A673 (cell line): ENCODE measurements at regions not wholly inside any gene's neighbourhood (a gene's known extent, or its start where the extent isn't known, plus 50 kb on each side); places are given as distances from the start of the nearest gene placed in this dataset.
"Not testable (repeated sequence)": the region's sequence is repeated elsewhere in the genome, so short reads cannot be mapped to it uniquely, and the experiment has no call there.

Experiments
- BruUV-seq: library from RNA; stranded (reverse); fragments of 400-500 nt; replicated peaks from 2 replicates; lab custom pipeline; 2021; lab: Mats Ljungman, UMichigan
- CTCF ChIA-PET: fragments of 300-600 bp; sonication (Branson Sonifier 250); formaldehyde crosslinking; loops from one replicate; lab custom pipeline; 2022; ENCODE audit warnings: antibody characterized with exemption; lab: Charles Lee
- POLR2A ChIA-PET: fragments of 300-600 bp; sonication (Branson Sonifier 250); formaldehyde crosslinking; loops from one replicate; lab custom pipeline; 2022; ENCODE audit warnings: antibody characterized with exemption; ENCODE audit not compliant: low non-redundant PET; lab: Charles Lee
- DNase-seq: peaks from one replicate; pipeline ENCODE4 v3.0.0-alpha.2; 2015; ENCODE audit warnings: low spot score
- H3K27ac ChIP-seq: fragments of 200-600 bp; sonication (generic); 2 replicates; pipeline ENCODE4 v1.5.1; 2016; ENCODE audit warnings: mixed run types, low read depth, mild to moderate bottlenecking, mixed read lengths, antibody characterized with exemption, low read length; ENCODE audit not compliant: poor library complexity, severe bottlenecking
- H3K27me3 ChIP-seq: fragments of 200-600 bp; sonication (generic); replicated peaks from 2 replicates; pipeline ENCODE4 v1.6.1; 2017; ENCODE audit warnings: mixed run types, low read depth, mild to moderate bottlenecking, mixed read lengths, antibody characterized with exemption, low read length; ENCODE audit not compliant: insufficient read depth, poor library complexity
- H3K36me3 ChIP-seq: fragments of 200-600 bp; sonication (generic); 2 replicates; pipeline ENCODE4 v1.6.1; 2016; ENCODE audit warnings: mixed run types, mild to moderate bottlenecking, mixed read lengths, antibody characterized with exemption, low read length; ENCODE audit not compliant: insufficient read depth, poor library complexity, severe bottlenecking
- H3K4me1 ChIP-seq: fragments of 200-600 bp; sonication (generic); 2 replicates; pipeline ENCODE4 v1.6.1; 2017; ENCODE audit warnings: mixed run types, mild to moderate bottlenecking, mixed read lengths, antibody characterized with exemption, low read length; ENCODE audit not compliant: insufficient read depth, poor library complexity, severe bottlenecking
- H3K4me3 ChIP-seq: fragments of 200-600 bp; sonication (generic); 2 replicates; pipeline ENCODE4 v1.5.1; 2016; ENCODE audit warnings: low read depth, mixed run types, mild to moderate bottlenecking, mixed read lengths, low read length; ENCODE audit not compliant: poor library complexity, severe bottlenecking
- H3K9me3 ChIP-seq: fragments of 200-600 bp; sonication (generic); 2 replicates; pipeline ENCODE4 v1.6.1; 2016; ENCODE audit warnings: mixed run types, low read depth, mild to moderate bottlenecking, mixed read lengths, antibody characterized with exemption, low read length; ENCODE audit not compliant: poor library complexity, severe bottlenecking
- CTCF ChIP-seq: fragments of 300-800, 200-600 bp; sonication (generic); conservative IDR thresholded peaks from 2 replicates; pipeline ENCODE4 v1.5.1; 2017; ENCODE audit warnings: low read depth, mild to moderate bottlenecking, antibody characterized with exemption, low read length, moderate library complexity, mixed read lengths
- EZH2 ChIP-seq: fragments of 200-600 bp; sonication (generic); IDR thresholded peaks from 2 replicates; pipeline ENCODE4 v1.6.1; 2017; ENCODE audit warnings: borderline replicate concordance, low read depth, mild to moderate bottlenecking, mixed read lengths, antibody characterized with exemption, low read length; ENCODE audit not compliant: poor library complexity, severe bottlenecking
- intact Hi-C: fragments of 100-400 bp; cut with micrococcal nuclease; formaldehyde crosslinking; loops from one replicate; pipeline ENCODE4 v1.10.0; 2022; ENCODE audit not compliant: unreplicated experiment

- intact Hi-C loops, result no loop called here
- CTCF ChIA-PET, result no interaction called here
Measured at GRCh38 chr20:39713076-39713840, 751.1 kb downstream of the DHX35 start.

GRCh38 chr20:39706184-39706663 is 744.1 kb downstream of the DHX35 start:
- no peak overlapping the region for H3K4me3 ChIP-seq
- TF ChIP-seq CTCF, result no peak
- TF ChIP-seq EZH2, result no peak
- no TSS peak for BruUV-seq
- no peak overlapping the region for H3K27ac ChIP-seq
- no peaks in the 10 kb centered on the region for H3K9me3 ChIP-seq
- POLR2A ChIA-PET, result no interaction called here
- CTCF ChIA-PET, result no interaction called here
- H3K4me1 ChIP-seq, result no peaks in the 10 kb centered on the region
- DNase-seq, result no peak
- intact Hi-C loops, result no loop called here
- H3K36me3 ChIP-seq, result no peaks in the 10 kb centered on the region
- H3K27me3 ChIP-seq, result peaks cover 23% of the 10 kb centered on the region

More at GRCh38 chr20:39713076-39713840, 751.1 kb downstream of the DHX35 start:
- TF ChIP-seq EZH2, result no peak
- TF ChIP-seq CTCF, result no peak
- Histone ChIP-seq H3K27ac (no peak overlapping the region), H3K36me3 (no peaks in the 10 kb centered on the region), H3K9me3 (no peaks in the 10 kb centered on the region), H3K4me1 (no peaks in the 10 kb centered on the region), H3K4me3 (no peak overlapping the region), H3K27me3 (peaks cover 11% of the 10 kb centered on the region)
- no TSS peak for BruUV-seq
- POLR2A ChIA-PET, result no interaction called here
- DNase-seq, result no peak

- Histone ChIP-seq H3K4me3 (no peak overlapping the region), H3K27ac (no peak overlapping the region), H3K27me3 (peaks cover 23% of the 10 kb centered on the region), H3K4me1 (no peaks in the 10 kb centered on the region), H3K9me3 (no peaks in the 10 kb centered on the region), H3K36me3 (no peaks in the 10 kb centered on the region)
- ChIA-PET CTCF (no interaction called here), POLR2A (no interaction called here)
- DNase-seq, result no peak
- intact Hi-C loops, result no loop called here
- TF ChIP-seq EZH2, result no peak
- TF ChIP-seq CTCF, result no peak
- BruUV-seq, result no TSS peak
Measured at GRCh38 chr20:39705032-39705431, 742.9 kb downstream of the DHX35 start.

GRCh38 chr20:39703357-39703756 is 741.2 kb downstream of the DHX35 start:
- BruUV-seq, intact Hi-C loops, H3K27ac ChIP-seq, DNase-seq, H3K36me3 ChIP-seq, H3K9me3 ChIP-seq, H3K4me1 ChIP-seq, H3K4me3 ChIP-seq, POLR2A ChIA-PET, CTCF ChIA-PET: not testable (repeated sequence)
- peaks cover 20% of the 10 kb centered on the region for H3K27me3 ChIP-seq
